GM23338 (cell line): ENCODE measurements at regions not wholly inside any gene's neighbourhood (a gene's known extent, or its start where the extent isn't known, plus 50 kb on each side); places are given as distances from the start of the nearest gene placed in this dataset.

ENCODE experiments used
- ATAC-seq: fragments of 200-7000 bp; cut with Tn5 transposase; 3 replicates; pipeline ENCODE4 v1.9.1; 2020
- DNase-seq: peaks from one replicate; pipeline ENCODE4 v3.0.0-alpha.2; 2015; ENCODE audit warnings: low spot score
- H2AFZ ChIP-seq: fragments of 200-600 bp; sonication (generic); 2 replicates; pipeline ENCODE4 v1.8.0; 2016; ENCODE audit warnings: antibody characterized with exemption, mild to moderate bottlenecking, moderate library complexity
- H3F3A ChIP-seq: fragments of 200-600 bp; sonication (generic); replicated peaks from 2 replicates; pipeline ENCODE4 v1.8.0; 2017; ENCODE audit warnings: antibody characterized with exemption, mixed run types, low read depth
- H3K27ac ChIP-seq: fragments of 200-600 bp; sonication (generic); 2 replicates; pipeline ENCODE4 v1.6.1; 2016; ENCODE audit warnings: low read depth
- H3K27me3 ChIP-seq: fragments of 200-600 bp; sonication (generic); 2 replicates; pipeline ENCODE4 v1.8.0; 2016; ENCODE audit warnings: mild to moderate bottlenecking, mixed run types, moderate library complexity; ENCODE audit not compliant: insufficient read depth
- H3K36me3 ChIP-seq: fragments of 200-600 bp; sonication (generic); 2 replicates; pipeline ENCODE4 v1.8.0; 2016; ENCODE audit warnings: mild to moderate bottlenecking; ENCODE audit not compliant: insufficient read depth
- H3K4me1 ChIP-seq: fragments of 200-600 bp; sonication (generic); 2 replicates; pipeline ENCODE4 v1.8.0; 2016; ENCODE audit warnings: mild to moderate bottlenecking, moderate library complexity; ENCODE audit not compliant: insufficient read depth
- H3K4me2 ChIP-seq: fragments of 200-600 bp; sonication (generic); 2 replicates; pipeline ENCODE4 v1.7.1; 2017; ENCODE audit warnings: mixed run types
- H3K4me3 ChIP-seq: fragments of 200-600 bp; sonication (generic); 2 replicates; pipeline ENCODE4 v1.6.1; 2016; ENCODE audit warnings: mixed run types
- H3K79me2 ChIP-seq: fragments of 200-600 bp; sonication (generic); replicated peaks from 2 replicates; pipeline ENCODE4 v1.8.0; 2017; ENCODE audit warnings: mild to moderate bottlenecking; ENCODE audit not compliant: insufficient read depth
- H3K9me2 ChIP-seq: fragments of 200-600 bp; sonication (generic); 2 replicates; pipeline ENCODE4 v1.8.0; 2017; ENCODE audit not compliant: insufficient read depth
- H4K20me1 ChIP-seq: fragments of 200-600 bp; sonication (generic); replicated peaks from 2 replicates; pipeline ENCODE4 v1.8.0; 2017; ENCODE audit warnings: mild to moderate bottlenecking; ENCODE audit not compliant: insufficient read depth
- H3K27ac Mint-ChIP-seq: 2 replicates; pipeline ENCODE4 v1.8.0; 2020; ENCODE audit warnings: inconsistent platforms, mild to moderate bottlenecking, moderate library complexity, mixed read lengths
- H3K27me3 Mint-ChIP-seq: 3 replicates; pipeline ENCODE4 v1.8.0; 2022; ENCODE audit warnings: low read depth, mild to moderate bottlenecking, moderate library complexity, mixed read lengths, inconsistent platforms; ENCODE audit not compliant: insufficient read depth, poor library complexity
- H3K36me3 Mint-ChIP-seq: 3 replicates; pipeline ENCODE4 v1.8.0; 2021; ENCODE audit warnings: low read depth, mild to moderate bottlenecking, inconsistent platforms, moderate library complexity, mixed read lengths
- H3K4me1 Mint-ChIP-seq: 3 replicates; pipeline ENCODE4 v1.8.0; 2020; ENCODE audit warnings: mild to moderate bottlenecking, inconsistent platforms, mixed read lengths
- H3K4me3 Mint-ChIP-seq: 3 replicates; pipeline ENCODE4 v1.8.0; 2021; ENCODE audit warnings: moderate library complexity, mild to moderate bottlenecking, inconsistent platforms, mixed read lengths
- H3K9me3 Mint-ChIP-seq: 3 replicates; pipeline ENCODE4 v1.8.0; 2020; ENCODE audit warnings: moderate library complexity, mild to moderate bottlenecking, inconsistent platforms, mixed read lengths
- CREB1 ChIP-seq: fragments of 250-450 bp; sonication (Bioruptor Pico); IDR thresholded peaks from 2 replicates; pipeline ENCODE4 v1.5.0; 2020; ENCODE audit warnings: low read depth, mild to moderate bottlenecking, moderate library complexity
- ETS1 ChIP-seq: IDR thresholded peaks from 2 replicates; pipeline ENCODE4 v1.6.1; 2016; ENCODE audit warnings: antibody characterized with exemption
- EZH2 ChIP-seq: fragments of 200-600 bp; sonication (generic); IDR thresholded peaks from one replicate; pipeline ENCODE4 v1.8.0; 2017; ENCODE audit warnings: antibody characterized with exemption, mild to moderate bottlenecking, low read depth; ENCODE audit not compliant: unreplicated experiment
- EZH2phosphoT487 ChIP-seq: fragments of 200-600 bp; sonication (generic); IDR thresholded peaks from one replicate; pipeline ENCODE4 v1.8.1; 2018; ENCODE audit warnings: antibody characterized with exemption; ENCODE audit not compliant: unreplicated experiment
- JUNB ChIP-seq: IDR thresholded peaks from one replicate; pipeline ENCODE4 v1.6.1; 2016; ENCODE audit warnings: antibody characterized with exemption; ENCODE audit not compliant: unreplicated experiment
- NANOG ChIP-seq: IDR thresholded peaks from 2 replicates; pipeline ENCODE4 v1.6.1; 2016; ENCODE audit warnings: antibody characterized with exemption, borderline replicate concordance
- POLR2AphosphoS5 ChIP-seq: IDR thresholded peaks from 2 replicates; pipeline ENCODE4 v1.6.1; 2016; ENCODE audit warnings: antibody characterized with exemption, low read depth
- REST ChIP-seq: IDR thresholded peaks from one replicate; pipeline ENCODE4 v1.6.1; 2018; ENCODE audit warnings: antibody characterized with exemption; ENCODE audit not compliant: unreplicated experiment
- STAT1 ChIP-seq: IDR thresholded peaks from one replicate; pipeline ENCODE4 v1.6.1; 2016; ENCODE audit warnings: antibody characterized with exemption; ENCODE audit not compliant: unreplicated experiment
- ZNF114 ChIP-seq: fragments of 250-450 bp; sonication (Bioruptor Pico); IDR thresholded peaks from 2 replicates; pipeline ENCODE4 v1.5.0; 2020; ENCODE audit warnings: mild to moderate bottlenecking, moderate library complexity
- ZNF331 ChIP-seq: fragments of 250-450 bp; sonication (Bioruptor Pico); IDR thresholded peaks from 2 replicates; pipeline ENCODE4 v1.5.0; 2020; ENCODE audit warnings: low read depth, mild to moderate bottlenecking, moderate library complexity
- ZNF462 ChIP-seq: fragments of 250-450 bp; sonication (Bioruptor Pico); IDR thresholded peaks from 2 replicates; pipeline ENCODE4 v1.5.0; 2020; ENCODE audit warnings: mild to moderate bottlenecking, moderate library complexity

GRCh38 chr6:121776054-121776453, 340.6 kb downstream of the GJA1 start:
- no peak overlapping the region for H3K27ac ChIP-seq
- no peak overlapping the region for H3K4me3 ChIP-seq
- Mint-ChIP-seq H3K4me3 (no peak overlapping the region), H3K27ac (no peak overlapping the region), H3K27me3 (no peaks in the 10 kb centered on the region), H3K9me3 (no peaks in the 10 kb centered on the region; the same call in 2 of the 3 replicates), H3K36me3 (no peaks in the 10 kb centered on the region), H3K4me1 (no peaks in the 10 kb centered on the region)
- no peaks in the 10 kb centered on the region for H3F3A ChIP-seq
- H3K36me3 ChIP-seq, result no peaks in the 10 kb centered on the region
- ATAC-seq (no peak), DNase-seq (no peak)
- H3K4me2 ChIP-seq, result no peak overlapping the region
- H3K9me2 ChIP-seq, result no peaks in the 10 kb centered on the region
- H2AFZ ChIP-seq, result no peak overlapping the region
- H3K4me1 ChIP-seq, result no peaks in the 10 kb centered on the region
- H4K20me1 ChIP-seq, result no peaks in the 10 kb centered on the region
- H3K79me2 ChIP-seq, result no peaks in the 10 kb centered on the region
- no peaks in the 10 kb centered on the region for H3K27me3 ChIP-seq
- TF ChIP-seq POLR2AphosphoS5 (no peak), STAT1 (no peak), ZNF462 (CRISPR knock-in tag) (no peak), ETS1 (no peak), JUNB (no peak), CREB1 (CRISPR knock-in tag) (no peak), EZH2 (no peak), ZNF114 (CRISPR knock-in tag) (no peak), NANOG (no peak), REST (no peak), EZH2phosphoT487 (no peak), ZNF331 (CRISPR knock-in tag) (no peak)
